ENCODE measurements at regions not wholly inside any gene's neighbourhood (a gene's known extent, or its start where the extent isn't known, plus 50 kb on each side); places are given as distances from the start of the nearest gene placed in this dataset.
A peak's percentile ranks its signal among the peaks of the same experiment; 100 is the strongest.
"Not testable (repeated sequence)": the region's sequence is repeated elsewhere in the genome, so short reads cannot be mapped to it uniquely, and the experiment has no call there.

DNA sequence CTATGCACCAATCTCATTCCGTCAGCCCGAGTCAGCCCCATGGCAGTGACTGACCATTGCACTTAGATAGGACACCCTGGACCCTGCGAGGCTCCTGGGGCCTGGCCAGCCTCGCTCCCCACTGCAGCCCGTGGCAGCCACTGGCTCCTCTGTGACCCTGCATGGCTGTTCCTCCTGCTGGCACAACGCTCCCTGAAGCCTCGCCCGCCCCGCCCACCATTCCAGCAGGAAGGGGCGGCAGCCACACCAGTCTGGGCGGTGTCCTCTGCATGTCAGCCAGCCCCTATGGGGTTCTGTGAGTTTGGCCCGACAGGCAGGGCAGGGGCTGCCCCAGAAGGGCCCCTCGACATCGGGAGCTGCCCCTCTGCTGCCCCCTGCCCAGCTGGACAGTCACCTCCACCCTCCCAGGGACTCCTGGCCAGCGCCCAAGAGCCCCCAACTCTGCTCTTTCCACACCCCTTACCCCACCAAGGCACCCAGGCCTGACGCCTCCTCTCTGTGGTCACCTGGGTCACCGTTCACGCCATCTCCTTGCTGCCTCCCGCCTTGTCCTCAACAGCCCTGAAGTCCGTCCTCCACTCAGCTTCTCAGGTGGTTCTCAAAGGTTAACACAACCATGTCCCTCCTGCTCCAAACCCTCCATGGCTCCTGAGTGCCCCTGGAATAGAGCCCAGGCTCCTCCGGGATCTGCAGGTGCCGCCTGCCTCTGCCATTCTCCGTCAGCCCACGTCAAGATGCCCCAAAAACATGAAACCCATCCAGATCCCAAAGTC lies 103.5 kb downstream of the MICALL2 start:
- TF ChIP-seq, protein P1, sequence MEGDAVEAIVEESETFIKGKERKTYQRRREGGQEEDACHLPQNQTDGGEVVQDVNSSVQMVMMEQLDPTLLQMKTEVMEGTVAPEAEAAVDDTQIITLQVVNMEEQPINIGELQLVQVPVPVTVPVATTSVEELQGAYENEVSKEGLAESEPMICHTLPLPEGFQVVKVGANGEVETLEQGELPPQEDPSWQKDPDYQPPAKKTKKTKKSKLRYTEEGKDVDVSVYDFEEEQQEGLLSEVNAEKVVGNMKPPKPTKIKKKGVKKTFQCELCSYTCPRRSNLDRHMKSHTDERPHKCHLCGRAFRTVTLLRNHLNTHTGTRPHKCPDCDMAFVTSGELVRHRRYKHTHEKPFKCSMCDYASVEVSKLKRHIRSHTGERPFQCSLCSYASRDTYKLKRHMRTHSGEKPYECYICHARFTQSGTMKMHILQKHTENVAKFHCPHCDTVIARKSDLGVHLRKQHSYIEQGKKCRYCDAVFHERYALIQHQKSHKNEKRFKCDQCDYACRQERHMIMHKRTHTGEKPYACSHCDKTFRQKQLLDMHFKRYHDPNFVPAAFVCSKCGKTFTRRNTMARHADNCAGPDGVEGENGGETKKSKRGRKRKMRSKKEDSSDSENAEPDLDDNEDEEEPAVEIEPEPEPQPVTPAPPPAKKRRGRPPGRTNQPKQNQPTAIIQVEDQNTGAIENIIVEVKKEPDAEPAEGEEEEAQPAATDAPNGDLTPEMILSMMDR (IDR thresholded peaks at IDR 0.05; ENCODE audit: low read depth, low read length): no peak
- Histone ChIP-seq H3K4me1 (ENCODE audit: low read depth) (no peaks in the 10 kb centered on the region), H3K27me3 (no peaks in the 10 kb centered on the region), H3K9me3 (ENCODE audit: low read depth) (no peaks in the 10 kb centered on the region), H3K36me3 (no peaks in the 10 kb centered on the region), H3K4me3 (no peak overlapping the region), H3K27ac (no peak overlapping the region)
- no peak for DNase-seq (ENCODE audit: low read depth in 1 of 2, low spot score in 1 of 2)

DNA sequence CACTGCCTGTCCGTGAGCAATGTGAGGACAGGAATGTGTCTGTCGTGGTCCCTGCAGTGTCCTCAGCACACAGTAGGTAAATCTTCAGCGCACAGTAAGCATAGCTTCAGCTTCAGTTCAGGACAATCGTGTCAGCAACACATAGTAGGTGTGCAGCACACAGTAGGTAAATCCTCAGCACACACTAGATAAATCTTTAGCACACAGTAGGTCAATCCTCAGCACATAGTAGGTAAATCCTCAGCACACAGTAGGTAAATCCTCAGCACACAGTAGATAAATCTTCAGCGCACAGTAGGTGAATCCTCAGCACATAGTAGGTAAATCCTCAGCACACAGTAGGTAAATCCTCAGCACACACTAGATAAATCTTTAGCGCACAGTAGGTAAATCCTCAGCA lies 102.4 kb downstream of the MICALL2 start:
- not testable (repeated sequence) for H3K27me3 ChIP-seq; H3K4me1 ChIP-seq (ENCODE audit: low read depth); DNase-seq (ENCODE audit: low read depth in 1 of 2, low spot score in 1 of 2); H3K4me3 ChIP-seq; H3K27ac ChIP-seq; H3K9me3 ChIP-seq (ENCODE audit: low read depth); H3K36me3 ChIP-seq

DNA sequence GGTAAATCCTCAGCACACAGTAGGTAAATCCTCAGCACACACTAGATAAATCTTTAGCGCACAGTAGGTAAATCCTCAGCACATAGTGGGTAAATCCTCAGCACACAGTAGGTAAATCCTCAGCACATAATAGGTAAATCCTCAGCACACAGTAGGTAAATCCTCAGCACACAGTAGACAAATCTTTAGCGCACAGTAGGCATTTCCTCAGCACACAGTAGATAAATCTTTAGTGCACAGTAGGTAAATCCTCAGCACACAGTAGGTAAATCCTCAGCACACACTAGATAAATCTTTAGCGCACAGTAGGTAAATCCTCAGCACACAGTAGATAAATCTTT lies 102.0 kb downstream of the MICALL2 start:
- H3K27ac ChIP-seq; H3K4me1 ChIP-seq (ENCODE audit: low read depth); H3K27me3 ChIP-seq; H3K4me3 ChIP-seq; H3K36me3 ChIP-seq; H3K9me3 ChIP-seq (ENCODE audit: low read depth): not testable (repeated sequence)
- peak in 1 of 2 donors; percentile 3 for DNase-seq (ENCODE audit: low read depth in 1 of 2, low spot score in 1 of 2)

DNA sequence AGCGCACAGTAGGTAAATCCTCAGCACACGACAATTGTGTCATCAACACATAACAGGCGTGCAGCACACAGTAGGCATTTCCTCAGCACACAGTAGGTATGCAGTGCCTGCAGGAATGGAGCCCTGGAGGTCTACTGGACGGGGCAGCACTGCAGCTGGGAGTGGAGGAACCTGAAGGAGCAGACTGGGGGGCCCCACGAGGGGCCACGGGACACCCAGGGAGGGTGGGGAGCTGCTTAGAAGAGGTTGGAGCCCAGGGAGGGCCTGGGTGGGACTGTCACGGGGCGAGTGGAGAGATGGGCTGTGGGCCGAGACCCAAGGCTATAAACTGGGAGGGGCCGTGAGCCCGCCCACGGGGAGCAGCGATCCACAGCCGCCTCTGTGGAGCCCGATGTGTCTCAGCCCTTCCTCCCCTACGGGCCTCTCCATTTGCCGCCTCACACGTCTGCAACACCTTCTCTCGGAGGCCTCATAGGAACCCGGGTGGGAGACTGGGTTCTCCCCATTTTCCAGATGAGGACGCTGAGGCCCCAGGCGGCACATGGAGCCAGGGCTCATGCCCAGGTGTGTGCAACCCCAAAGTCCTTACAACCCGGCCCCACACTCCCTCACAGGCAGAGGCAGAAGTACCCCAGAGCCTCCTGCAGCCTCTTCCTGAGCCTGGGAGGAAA lies 101.5 kb downstream of the MICALL2 start:
- no peaks in the 10 kb centered on the region for H3K36me3 ChIP-seq
- H3K9me3 ChIP-seq (ENCODE audit: low read depth): no peaks in the 10 kb centered on the region
- no peak overlapping the region for H3K4me3 ChIP-seq
- H3K4me1 ChIP-seq (ENCODE audit: low read depth): no peaks in the 10 kb centered on the region
- H3K27ac ChIP-seq: no peak overlapping the region
- TF ChIP-seq, protein P1 (IDR thresholded peaks at IDR 0.05; ENCODE audit: low read depth, low read length): no peak
- no peaks in the 10 kb centered on the region for H3K27me3 ChIP-seq
- peak in 1 of 2 donors; percentile 20 for DNase-seq (ENCODE audit: low read depth in 1 of 2, low spot score in 1 of 2)

DNA sequence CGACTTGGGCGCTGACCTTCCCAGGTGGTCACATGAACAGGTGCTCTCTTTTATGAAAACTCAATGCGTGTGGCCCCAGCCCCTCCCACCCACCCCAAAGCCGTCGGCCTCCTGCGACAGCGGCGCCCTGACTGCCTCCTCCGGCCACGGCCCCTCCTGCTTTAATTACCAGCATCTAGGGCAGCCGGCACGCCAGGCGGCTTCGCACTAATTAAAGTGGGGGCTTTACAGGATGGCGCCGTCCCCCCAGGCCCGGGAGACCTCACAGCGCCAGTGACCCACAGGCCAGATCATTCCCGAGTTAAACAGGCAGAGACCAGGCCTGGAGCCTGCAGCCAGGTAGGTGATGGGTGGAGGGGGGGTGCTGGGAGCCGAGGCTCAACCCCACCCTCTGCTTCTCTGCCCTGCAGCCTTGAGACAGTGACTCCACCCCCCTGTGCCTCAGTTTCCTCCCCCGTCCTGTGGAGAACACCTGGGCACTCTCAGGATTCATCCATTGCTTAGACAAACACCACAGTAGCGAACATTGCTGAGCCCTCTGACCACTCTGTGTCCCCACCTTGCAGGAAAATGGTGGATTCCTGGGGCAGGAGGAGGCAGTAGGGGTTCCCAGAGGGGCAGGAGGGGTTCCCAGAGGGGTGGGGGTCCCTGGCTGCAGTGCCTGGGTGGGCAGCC lies 100.8 kb downstream of the MICALL2 start:
- DNase-seq (ENCODE audit: low read depth in 1 of 2, low spot score in 1 of 2): no peak
- no peaks in the 10 kb centered on the region for H3K4me1 ChIP-seq (ENCODE audit: low read depth)
- H3K36me3 ChIP-seq: no peaks in the 10 kb centered on the region
- no peaks in the 10 kb centered on the region for H3K27me3 ChIP-seq
- H3K9me3 ChIP-seq (ENCODE audit: low read depth): no peaks in the 10 kb centered on the region
- TF ChIP-seq, protein P1 (IDR thresholded peaks at IDR 0.05; ENCODE audit: low read depth, low read length): no peak
- no peak overlapping the region for H3K27ac ChIP-seq
- H3K4me3 ChIP-seq: no peak overlapping the region

DNA sequence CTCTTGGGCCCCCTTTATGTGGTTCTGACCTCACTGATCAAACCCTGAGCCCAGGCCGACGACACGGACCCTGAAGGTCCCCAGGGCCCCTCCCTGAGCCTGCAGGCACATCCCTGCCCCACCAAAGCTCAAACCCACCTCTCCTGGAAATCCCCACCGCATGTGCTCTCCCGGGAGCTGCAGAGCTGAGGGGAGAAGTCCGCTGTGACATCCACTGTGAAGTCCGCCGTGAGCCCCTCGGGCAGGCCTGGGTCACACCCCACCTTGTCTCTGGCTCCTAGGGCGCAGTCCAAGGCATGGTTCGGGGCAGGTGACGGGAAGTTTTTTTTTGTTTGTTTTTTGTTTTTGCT lies 100.2 kb downstream of the MICALL2 start:
- TF ChIP-seq, protein P1 (IDR thresholded peaks at IDR 0.05; ENCODE audit: low read depth, low read length): no peak
- no peaks in the 10 kb centered on the region for H3K36me3 ChIP-seq

More for the DNA sequence above, 100.2 kb downstream of the MICALL2 start:
- no peak for DNase-seq (ENCODE audit: low read depth in 1 of 2, low spot score in 1 of 2)
- Histone ChIP-seq H3K27ac (no peak overlapping the region), H3K4me1 (ENCODE audit: low read depth) (no peaks in the 10 kb centered on the region), H3K4me3 (no peak overlapping the region), H3K27me3 (no peaks in the 10 kb centered on the region), H3K9me3 (ENCODE audit: low read depth) (no peaks in the 10 kb centered on the region)

Data from cardiac muscle cell (in vitro differentiated cells and primary cell).